ENCODE measurements at regions not wholly inside any gene's neighbourhood (a gene's known extent, or its start where the extent isn't known, plus 50 kb on each side); places are given as distances from the start of the nearest gene placed in this dataset.

DNA sequence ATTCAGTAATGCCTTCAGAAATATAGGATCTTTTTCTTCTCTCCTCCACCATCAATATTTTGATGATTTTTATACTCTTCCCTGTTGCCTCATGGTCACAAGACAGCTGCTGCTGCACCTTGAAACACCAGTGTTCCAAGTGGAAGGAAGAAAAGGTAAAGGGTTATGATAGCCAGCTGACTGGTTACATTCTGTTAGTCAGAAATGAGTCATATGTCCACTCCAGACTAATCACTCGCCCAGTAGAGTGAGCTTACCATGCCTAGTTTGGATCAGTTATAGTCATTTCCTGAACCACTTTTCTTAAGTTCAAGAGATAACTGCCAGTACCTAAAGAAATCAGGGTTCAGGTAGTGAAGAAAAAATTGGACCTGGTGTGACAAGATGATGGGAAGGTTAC, 532.3 kb upstream of the SMIM31 start:
- TF ChIP-seq, protein P1, sequence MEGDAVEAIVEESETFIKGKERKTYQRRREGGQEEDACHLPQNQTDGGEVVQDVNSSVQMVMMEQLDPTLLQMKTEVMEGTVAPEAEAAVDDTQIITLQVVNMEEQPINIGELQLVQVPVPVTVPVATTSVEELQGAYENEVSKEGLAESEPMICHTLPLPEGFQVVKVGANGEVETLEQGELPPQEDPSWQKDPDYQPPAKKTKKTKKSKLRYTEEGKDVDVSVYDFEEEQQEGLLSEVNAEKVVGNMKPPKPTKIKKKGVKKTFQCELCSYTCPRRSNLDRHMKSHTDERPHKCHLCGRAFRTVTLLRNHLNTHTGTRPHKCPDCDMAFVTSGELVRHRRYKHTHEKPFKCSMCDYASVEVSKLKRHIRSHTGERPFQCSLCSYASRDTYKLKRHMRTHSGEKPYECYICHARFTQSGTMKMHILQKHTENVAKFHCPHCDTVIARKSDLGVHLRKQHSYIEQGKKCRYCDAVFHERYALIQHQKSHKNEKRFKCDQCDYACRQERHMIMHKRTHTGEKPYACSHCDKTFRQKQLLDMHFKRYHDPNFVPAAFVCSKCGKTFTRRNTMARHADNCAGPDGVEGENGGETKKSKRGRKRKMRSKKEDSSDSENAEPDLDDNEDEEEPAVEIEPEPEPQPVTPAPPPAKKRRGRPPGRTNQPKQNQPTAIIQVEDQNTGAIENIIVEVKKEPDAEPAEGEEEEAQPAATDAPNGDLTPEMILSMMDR (IDR thresholded peaks at IDR 0.05; ENCODE audit: unreplicated experiment) = no peak
- Mint-ChIP-seq H3K36me3 (no peaks in the 10 kb centered on the region), H3K4me3 (no peak overlapping the region), H3K27me3 (ENCODE audit: low read depth) (no peaks in the 10 kb centered on the region), H3K9me3 (peaks cover 9% of the 10 kb centered on the region), H3K4me1 (peaks cover 7% of the 10 kb centered on the region), H3K27ac (no peak overlapping the region)
- DNase-seq (ENCODE audit: low spot score in 2 of 2, unreplicated experiment in 2 of 2) = no peak

DNA sequence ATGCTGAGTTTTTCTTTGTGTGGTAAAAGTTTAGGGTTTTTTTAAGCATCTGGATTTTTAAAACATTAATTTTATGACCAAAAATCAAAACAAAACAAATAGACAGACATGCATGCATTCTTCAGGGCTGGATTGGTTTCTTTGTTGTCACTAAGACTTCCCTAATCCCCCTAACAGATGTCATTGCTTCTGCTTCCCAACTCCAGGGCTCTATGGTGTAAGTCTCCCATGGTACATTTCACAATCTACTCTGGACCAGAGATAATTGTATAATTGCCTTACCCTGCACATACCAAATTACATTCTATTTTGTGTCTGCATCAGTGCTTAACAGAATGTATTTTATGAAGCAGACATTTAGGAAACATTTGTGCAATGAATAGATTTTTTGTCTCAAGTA, 529.1 kb upstream of the SMIM31 start:
- peaks cover 4% of the 10 kb centered on the region for H3K9me3 Mint-ChIP-seq
- H3K27me3 Mint-ChIP-seq (ENCODE audit: low read depth) = peaks cover 2% of the 10 kb centered on the region
- H3K4me3 Mint-ChIP-seq = no peak overlapping the region
- H3K4me1 Mint-ChIP-seq = no peaks in the 10 kb centered on the region
- TF ChIP-seq, protein P1 (IDR thresholded peaks at IDR 0.05; ENCODE audit: unreplicated experiment) = no peak
- no peak for DNase-seq (ENCODE audit: low spot score in 2 of 2, unreplicated experiment in 2 of 2)
- no peaks in the 10 kb centered on the region for H3K36me3 Mint-ChIP-seq
- no peak overlapping the region for H3K27ac Mint-ChIP-seq

DNA sequence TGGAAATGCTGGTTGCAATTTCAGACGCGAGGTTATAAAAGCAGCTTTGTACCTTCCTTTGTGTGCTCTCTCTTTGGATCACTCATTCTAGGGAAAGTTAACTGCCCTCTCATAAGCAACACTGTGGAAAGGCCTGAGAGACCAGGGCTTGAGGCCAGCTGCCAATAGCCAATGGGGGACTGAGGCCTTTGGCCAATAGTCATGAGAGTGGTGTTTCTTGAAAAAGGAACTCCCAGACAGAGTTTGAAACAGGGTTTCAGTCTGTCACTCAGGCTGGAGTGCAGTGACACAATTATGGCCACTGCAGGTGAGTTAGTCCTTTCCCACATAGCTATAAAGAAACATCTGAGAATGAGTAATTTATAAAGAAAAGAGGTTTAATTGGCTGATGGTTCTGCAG, 524.7 kb upstream of the SMIM31 start:
- Mint-ChIP-seq H3K4me3 (no peak overlapping the region), H3K36me3 (no peaks in the 10 kb centered on the region), H3K27me3 (ENCODE audit: low read depth) (peaks cover 2% of the 10 kb centered on the region), H3K4me1 (no peaks in the 10 kb centered on the region), H3K9me3 (no peaks in the 10 kb centered on the region), H3K27ac (no peak overlapping the region)
- DNase-seq (ENCODE audit: low spot score in 2 of 2, unreplicated experiment in 2 of 2) = no peak
- TF ChIP-seq, protein P1 (IDR thresholded peaks at IDR 0.05; ENCODE audit: unreplicated experiment) = no peak

DNA sequence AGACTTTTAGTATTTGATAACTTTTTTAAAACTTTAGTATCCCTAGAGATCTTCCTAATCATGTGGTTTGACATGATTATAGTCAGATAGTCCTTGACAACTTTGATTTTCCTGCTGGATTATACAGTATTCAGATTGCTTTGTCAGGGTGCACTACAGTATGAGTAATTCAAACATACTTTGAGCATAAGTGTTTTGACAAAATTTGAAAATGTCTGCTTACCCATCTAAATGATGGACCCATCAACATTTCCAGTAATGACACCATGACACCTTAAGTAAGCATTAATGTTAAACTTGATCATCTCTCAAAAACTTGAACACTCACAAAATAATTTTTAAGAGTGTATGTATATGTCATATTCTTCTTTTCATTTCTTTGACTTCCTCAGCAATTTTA, 514.5 kb upstream of the SMIM31 start:
- no peaks in the 10 kb centered on the region for H3K4me1 Mint-ChIP-seq

DNA sequence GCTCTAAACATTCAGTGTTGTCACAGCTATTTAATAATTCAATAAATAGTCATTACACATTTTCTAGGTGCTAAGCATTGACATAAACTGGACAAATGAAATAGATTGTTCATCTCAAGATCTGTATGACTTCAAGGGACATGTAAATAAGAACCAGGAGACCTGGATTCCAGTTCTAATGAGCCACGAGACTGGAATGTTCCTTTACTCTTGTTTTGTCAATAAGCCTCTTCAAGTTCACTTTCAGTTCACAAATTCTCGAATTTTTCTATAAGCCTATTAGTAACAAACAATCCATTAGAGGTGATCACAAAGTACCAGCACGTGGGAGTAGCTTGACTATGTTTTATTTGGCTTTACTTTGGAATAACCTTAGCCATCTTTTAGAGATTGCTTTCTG, 514.0 kb upstream of the SMIM31 start:
- Mint-ChIP-seq H3K9me3 (no peaks in the 10 kb centered on the region), H3K27ac (no peak overlapping the region), H3K36me3 (no peaks in the 10 kb centered on the region), H3K4me3 (no peak overlapping the region), H3K4me1 (no peaks in the 10 kb centered on the region), H3K27me3 (ENCODE audit: low read depth) (peaks cover 6% of the 10 kb centered on the region)
- TF ChIP-seq, protein P1 (IDR thresholded peaks at IDR 0.05; ENCODE audit: unreplicated experiment) = no peak
- no peak for DNase-seq (ENCODE audit: low spot score in 2 of 2, unreplicated experiment in 2 of 2)

More for the DNA sequence above, 514.5 kb upstream of the SMIM31 start:
- H3K27ac Mint-ChIP-seq = no peak overlapping the region
- H3K36me3 Mint-ChIP-seq = no peaks in the 10 kb centered on the region
- no peaks in the 10 kb centered on the region for H3K9me3 Mint-ChIP-seq
- DNase-seq (ENCODE audit: low spot score in 2 of 2, unreplicated experiment in 2 of 2) = no peak
- TF ChIP-seq, protein P1 (IDR thresholded peaks at IDR 0.05; ENCODE audit: unreplicated experiment) = no peak
- H3K27me3 Mint-ChIP-seq (ENCODE audit: low read depth) = peaks cover 6% of the 10 kb centered on the region
- H3K4me3 Mint-ChIP-seq = no peak overlapping the region

DNA sequence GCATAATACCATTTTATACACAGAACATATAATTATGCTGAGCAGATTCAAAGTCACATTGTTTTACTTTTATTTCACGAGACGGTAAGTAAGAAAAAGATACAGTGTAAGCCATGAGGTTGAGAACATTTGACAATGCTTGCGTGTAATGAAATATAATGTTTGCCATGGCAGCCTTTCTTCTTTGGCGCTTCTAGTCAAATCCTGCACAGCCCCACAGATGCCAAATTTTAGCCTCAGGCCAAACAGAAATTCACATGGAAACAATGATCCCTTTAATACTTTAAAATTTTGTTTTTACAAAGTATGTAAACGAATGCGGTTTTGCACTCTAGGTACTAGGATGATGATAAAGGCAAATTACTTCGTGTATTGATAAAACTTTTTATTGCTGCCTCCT, 502.7 kb upstream of the SMIM31 start:
- Mint-ChIP-seq H3K27ac (no peak overlapping the region), H3K4me1 (no peaks in the 10 kb centered on the region), H3K27me3 (ENCODE audit: low read depth) (no peaks in the 10 kb centered on the region), H3K36me3 (no peaks in the 10 kb centered on the region), H3K4me3 (no peak overlapping the region), H3K9me3 (no peaks in the 10 kb centered on the region)
- TF ChIP-seq, protein P1 (IDR thresholded peaks at IDR 0.05; ENCODE audit: unreplicated experiment) = no peak
- no peak for DNase-seq (ENCODE audit: low spot score in 2 of 2, unreplicated experiment in 2 of 2)
